ENCODE measurements at regions not wholly inside any gene's neighbourhood (a gene's known extent, or its start where the extent isn't known, plus 50 kb on each side); places are given as distances from the start of the nearest gene placed in this dataset.
"Not testable (repeated sequence)": the region's sequence is repeated elsewhere in the genome, so short reads cannot be mapped to it uniquely, and the experiment has no call there.

- DNase-seq (ENCODE audit: low read depth), result no peak
Measured at GRCh38 chr20:51188941-51189340, 166.0 kb upstream of the KCNG1 start.

- no peak for DNase-seq (ENCODE audit: low read depth)
Measured at GRCh38 chr20:51187261-51187660, 164.4 kb upstream of the KCNG1 start.

- no peak for DNase-seq (ENCODE audit: low read depth)
Measured at GRCh38 chr20:51185861-51186260, 163.0 kb upstream of the KCNG1 start.

GRCh38 chr20:51185277-51185676 is 162.4 kb upstream of the KCNG1 start:
- DNase-seq (ENCODE audit: low read depth), result no peak

GRCh38 chr20:51184289-51184688 is 161.4 kb upstream of the KCNG1 start:
- DNase-seq (ENCODE audit: low read depth), result peak; percentile 36

- DNase-seq (ENCODE audit: low read depth), result peak; percentile 27
Measured at GRCh38 chr20:51183451-51183850, 160.5 kb upstream of the KCNG1 start.

- no peak for DNase-seq (ENCODE audit: low read depth)
Measured at GRCh38 chr20:51182571-51182970, 159.7 kb upstream of the KCNG1 start.

- no peak for DNase-seq (ENCODE audit: low read depth)
Measured at GRCh38 chr20:51178153-51178552, 155.2 kb upstream of the KCNG1 start.

GRCh38 chr20:51176876-51177275 is 154.0 kb upstream of the KCNG1 start:
- no peak for DNase-seq (ENCODE audit: low read depth)

- DNase-seq (ENCODE audit: low read depth), result no peak
Measured at GRCh38 chr20:51176446-51176845, 153.5 kb upstream of the KCNG1 start.

GRCh38 chr20:51175724-51176123 is 152.8 kb upstream of the KCNG1 start:
- no peak for DNase-seq (ENCODE audit: low read depth)

GRCh38 chr20:51175156-51175555 is 152.2 kb upstream of the KCNG1 start:
- DNase-seq (ENCODE audit: low read depth), result no peak

GRCh38 chr20:51174536-51174935 is 151.6 kb upstream of the KCNG1 start:
- DNase-seq (ENCODE audit: low read depth), result no peak

GRCh38 chr20:51172558-51173428 is 149.9 kb upstream of the KCNG1 start:
- DNase-seq (ENCODE audit: low read depth), result peak; percentile 27

- no peak for DNase-seq (ENCODE audit: low read depth)
Measured at GRCh38 chr20:51171141-51171540, 148.2 kb upstream of the KCNG1 start.

- peak; percentile 41 for DNase-seq (ENCODE audit: low read depth)
Measured at GRCh38 chr20:51169813-51170212, 146.9 kb upstream of the KCNG1 start.

- DNase-seq (ENCODE audit: low read depth), result not testable (repeated sequence)
Measured at GRCh38 chr20:51167911-51168310, 145.0 kb upstream of the KCNG1 start.

- no peak for DNase-seq (ENCODE audit: low read depth)
Measured at GRCh38 chr20:51166489-51166888, 143.6 kb upstream of the KCNG1 start.

- DNase-seq (ENCODE audit: low read depth), result no peak
Measured at GRCh38 chr20:51165131-51165530, 142.2 kb upstream of the KCNG1 start.

GRCh38 chr20:51164731-51165130 is 141.8 kb upstream of the KCNG1 start:
- DNase-seq (ENCODE audit: low read depth), result no peak

GRCh38 chr20:51163996-51164600 is 141.2 kb upstream of the KCNG1 start:
- DNase-seq (ENCODE audit: low read depth), result no peak

- no peak for DNase-seq (ENCODE audit: low read depth)
Measured at GRCh38 chr20:51162015-51162414, 139.1 kb upstream of the KCNG1 start.

- no peak for DNase-seq (ENCODE audit: low read depth)
Measured at GRCh38 chr20:51160821-51161220, 137.9 kb upstream of the KCNG1 start.

- no peak for DNase-seq (ENCODE audit: low read depth)
Measured at GRCh38 chr20:51159981-51160380, 137.1 kb upstream of the KCNG1 start.
